ENCODE measurements at regions not wholly inside any gene's neighbourhood (a gene's known extent, or its start where the extent isn't known, plus 50 kb on each side); places are given as distances from the start of the nearest gene placed in this dataset.
A peak's percentile ranks its signal among the peaks of the same experiment; 100 is the strongest.

GRCh38 chr9:3014178-3014577, 170.3 kb upstream of the PUM3 start:
- Mint-ChIP-seq H3K4me3 (ENCODE audit: unreplicated experiment) (no peak overlapping the region), H3K4me1 (ENCODE audit: unreplicated experiment) (no peaks in the 10 kb centered on the region), H3K36me3 (ENCODE audit: unreplicated experiment) (no peaks in the 10 kb centered on the region), H3K9me3 (ENCODE audit: unreplicated experiment) (no peaks in the 10 kb centered on the region), H3K27me3 (ENCODE audit: unreplicated experiment) (no peaks in the 10 kb centered on the region), H3K27ac (ENCODE audit: unreplicated experiment) (no peak overlapping the region)
- DNase-seq (ENCODE audit: extremely low spot score, unreplicated experiment), result no peak
- TF ChIP-seq CTCF (IDR thresholded peaks at IDR 0.05), result no peak

- H3K27ac Mint-ChIP-seq (ENCODE audit: unreplicated experiment), result no peak overlapping the region
- DNase-seq (ENCODE audit: extremely low spot score, unreplicated experiment), result no peak
- TF ChIP-seq CTCF (IDR thresholded peaks at IDR 0.05), result no peak
- H3K9me3 Mint-ChIP-seq (ENCODE audit: unreplicated experiment), result no peaks in the 10 kb centered on the region
- no peak overlapping the region for H3K4me3 Mint-ChIP-seq (ENCODE audit: unreplicated experiment)
- H3K36me3 Mint-ChIP-seq (ENCODE audit: unreplicated experiment), result no peaks in the 10 kb centered on the region
- H3K4me1 Mint-ChIP-seq (ENCODE audit: unreplicated experiment), result no peaks in the 10 kb centered on the region
- H3K27me3 Mint-ChIP-seq (ENCODE audit: unreplicated experiment), result no peaks in the 10 kb centered on the region
These were observed 168.9 kb upstream of the PUM3 start for GRCh38 chr9:3012842-3013241.

DNA sequence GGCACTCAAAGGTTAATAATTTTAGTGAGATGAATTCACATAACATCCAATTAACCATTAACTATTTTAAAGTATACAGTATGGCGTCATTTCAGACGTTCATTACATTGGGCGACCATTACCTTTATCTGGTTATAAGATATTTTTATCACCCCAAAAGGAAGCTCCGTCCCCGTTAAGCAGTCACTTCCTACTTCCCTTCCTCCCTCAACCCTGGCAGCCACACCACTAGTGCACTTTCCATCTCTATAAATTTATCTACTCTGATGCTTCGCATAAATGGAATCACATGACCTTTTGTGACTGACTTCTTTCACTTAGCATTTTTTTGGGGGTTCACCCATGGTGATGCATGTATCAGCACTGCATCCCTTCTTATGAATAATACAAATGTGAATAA, 168.3 kb upstream of the PUM3 start:
- no peaks in the 10 kb centered on the region for H3K36me3 Mint-ChIP-seq (ENCODE audit: unreplicated experiment)
- no peak overlapping the region for H3K27ac Mint-ChIP-seq (ENCODE audit: unreplicated experiment)
- DNase-seq (ENCODE audit: extremely low spot score, unreplicated experiment), result no peak
- no peaks in the 10 kb centered on the region for H3K9me3 Mint-ChIP-seq (ENCODE audit: unreplicated experiment)
- no peak overlapping the region for H3K4me3 Mint-ChIP-seq (ENCODE audit: unreplicated experiment)
- TF ChIP-seq CTCF (IDR thresholded peaks at IDR 0.05), result no peak
- no peaks in the 10 kb centered on the region for H3K27me3 Mint-ChIP-seq (ENCODE audit: unreplicated experiment)
- H3K4me1 Mint-ChIP-seq (ENCODE audit: unreplicated experiment), result no peaks in the 10 kb centered on the region

- Mint-ChIP-seq H3K9me3 (ENCODE audit: unreplicated experiment) (no peaks in the 10 kb centered on the region), H3K4me3 (ENCODE audit: unreplicated experiment) (no peak overlapping the region), H3K36me3 (ENCODE audit: unreplicated experiment) (no peaks in the 10 kb centered on the region), H3K4me1 (ENCODE audit: unreplicated experiment) (no peaks in the 10 kb centered on the region), H3K27ac (ENCODE audit: unreplicated experiment) (no peak overlapping the region), H3K27me3 (ENCODE audit: unreplicated experiment) (no peaks in the 10 kb centered on the region)
- peak; percentile 12 for TF ChIP-seq CTCF (IDR thresholded peaks at IDR 0.05)
- no peak for DNase-seq (ENCODE audit: extremely low spot score, unreplicated experiment)
These were observed 164.2 kb upstream of the PUM3 start for GRCh38 chr9:3008091-3008490.

GRCh38 chr9:3007326-3007725, 163.4 kb upstream of the PUM3 start:
- Mint-ChIP-seq H3K4me3 (ENCODE audit: unreplicated experiment) (no peak overlapping the region), H3K4me1 (ENCODE audit: unreplicated experiment) (no peaks in the 10 kb centered on the region), H3K36me3 (ENCODE audit: unreplicated experiment) (no peaks in the 10 kb centered on the region)

More at GRCh38 chr9:3007326-3007725, 163.4 kb upstream of the PUM3 start:
- no peaks in the 10 kb centered on the region for H3K9me3 Mint-ChIP-seq (ENCODE audit: unreplicated experiment)
- H3K27me3 Mint-ChIP-seq (ENCODE audit: unreplicated experiment), result no peaks in the 10 kb centered on the region
- no peak overlapping the region for H3K27ac Mint-ChIP-seq (ENCODE audit: unreplicated experiment)
- TF ChIP-seq CTCF (IDR thresholded peaks at IDR 0.05), result no peak
- no peak for DNase-seq (ENCODE audit: extremely low spot score, unreplicated experiment)
